ENCODE measurements at regions not wholly inside any gene's neighbourhood (a gene's known extent, or its start where the extent isn't known, plus 50 kb on each side); places are given as distances from the start of the nearest gene placed in this dataset.
A peak's percentile ranks its signal among the peaks of the same experiment; 100 is the strongest.

DNA sequence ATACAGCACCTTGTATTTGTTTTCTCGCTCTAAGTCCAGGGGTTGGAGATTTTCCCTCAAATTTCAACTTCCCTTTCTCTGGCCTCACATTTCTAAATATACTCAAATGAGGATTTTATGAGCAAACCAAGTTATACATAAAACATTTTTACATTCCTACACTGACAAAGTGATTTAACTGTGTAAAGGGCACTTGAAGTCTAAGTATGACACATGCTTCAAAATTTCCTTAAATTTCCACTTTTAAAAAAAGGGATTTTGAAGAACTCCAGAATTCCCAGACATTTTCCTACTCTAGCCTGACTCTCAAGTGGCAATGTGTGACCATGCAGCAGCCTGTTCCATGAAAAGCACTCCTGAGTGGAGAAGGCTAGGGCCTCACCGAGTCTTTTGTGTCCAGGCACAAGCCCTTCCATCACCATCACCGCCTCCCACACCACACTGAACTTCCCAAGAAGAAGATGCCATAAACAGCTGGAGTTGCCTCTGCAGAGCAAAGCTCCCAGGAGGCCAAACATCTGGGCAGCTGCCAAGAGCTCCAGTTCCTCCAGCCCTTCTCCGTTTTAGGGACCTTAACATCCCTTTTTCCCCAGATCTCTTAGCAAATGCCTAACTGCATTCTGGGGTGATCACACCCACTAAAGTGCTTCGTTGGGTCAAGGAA is 68.9 kb downstream of the NCR2 start:
- no peak for DNase-seq

DNA sequence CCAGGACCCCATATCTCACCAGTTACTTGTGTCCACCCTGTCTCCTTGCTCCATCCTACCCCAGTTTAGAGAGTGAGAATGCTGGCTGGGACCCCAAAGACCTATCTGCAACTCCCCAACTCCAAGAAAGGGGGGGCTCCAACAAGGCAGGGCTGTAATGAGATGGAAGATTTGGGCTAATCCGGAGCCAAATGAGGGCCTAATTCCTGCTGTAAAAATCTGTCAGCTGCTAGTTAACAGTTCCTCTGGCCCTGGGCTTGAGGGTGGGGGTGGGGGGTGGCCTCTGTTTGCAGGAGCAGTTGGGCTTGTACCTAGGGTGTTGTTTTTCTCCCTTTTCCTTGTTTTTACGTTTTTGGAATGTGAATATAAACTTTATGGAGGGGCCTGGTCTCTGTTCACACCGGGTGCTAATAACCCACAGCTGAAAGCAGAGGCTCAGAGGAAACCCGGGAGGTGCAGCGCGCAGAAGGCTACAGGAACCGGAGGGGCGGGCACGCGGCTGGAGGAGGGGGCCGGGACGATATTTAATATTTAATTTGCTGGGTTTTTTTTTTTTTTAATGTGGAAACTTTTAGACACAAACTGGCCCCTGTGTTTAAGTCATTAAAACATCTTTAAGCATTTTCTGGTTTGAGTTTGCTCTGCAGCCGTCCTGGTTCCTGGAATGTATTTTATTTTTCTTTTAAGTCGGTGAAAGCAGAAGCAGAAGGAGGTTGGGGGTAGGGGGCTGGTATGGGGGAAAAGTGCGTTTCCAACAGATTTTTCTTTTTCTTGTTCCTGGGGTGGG is 70.7 kb downstream of the NCR2 start:
- no peak for DNase-seq

DNA sequence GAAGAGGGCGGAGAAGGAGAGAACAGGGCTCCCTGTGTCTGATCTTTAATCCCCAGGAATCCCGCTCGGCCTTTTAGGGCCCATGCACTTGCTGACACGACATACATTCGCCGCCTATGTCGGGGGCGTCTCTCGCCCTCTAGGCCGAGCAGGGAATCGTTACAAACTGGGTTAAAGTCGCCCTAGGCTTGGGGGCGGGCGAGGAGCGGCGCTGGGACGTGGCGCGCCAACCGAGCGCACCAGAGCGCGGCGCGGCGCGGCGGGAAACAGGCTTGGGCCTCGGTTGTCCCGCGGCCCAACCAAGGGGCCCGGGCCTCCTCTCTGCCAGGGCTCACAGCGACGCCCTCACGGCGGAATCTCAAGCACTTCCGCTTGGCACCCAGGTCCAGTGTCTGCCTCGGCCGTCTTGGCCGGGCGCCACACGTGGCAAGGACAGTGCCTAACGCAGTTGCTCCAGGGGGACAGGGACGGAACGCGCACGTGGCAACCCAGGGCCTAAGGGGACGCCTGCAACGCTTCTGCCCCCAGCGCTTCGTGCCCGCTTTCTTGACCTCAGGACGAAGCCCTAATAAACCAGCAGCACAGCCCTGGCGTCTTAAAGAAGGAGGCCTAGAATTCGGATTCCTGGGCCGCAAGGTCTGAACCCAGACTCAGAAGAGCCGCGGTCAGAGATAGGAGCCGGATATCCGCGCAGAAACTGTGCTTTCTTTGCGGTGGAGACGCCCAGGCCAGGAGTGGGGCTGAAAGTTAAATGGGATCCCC is 71.5 kb downstream of the NCR2 start:
- DNase-seq = no peak

DNA sequence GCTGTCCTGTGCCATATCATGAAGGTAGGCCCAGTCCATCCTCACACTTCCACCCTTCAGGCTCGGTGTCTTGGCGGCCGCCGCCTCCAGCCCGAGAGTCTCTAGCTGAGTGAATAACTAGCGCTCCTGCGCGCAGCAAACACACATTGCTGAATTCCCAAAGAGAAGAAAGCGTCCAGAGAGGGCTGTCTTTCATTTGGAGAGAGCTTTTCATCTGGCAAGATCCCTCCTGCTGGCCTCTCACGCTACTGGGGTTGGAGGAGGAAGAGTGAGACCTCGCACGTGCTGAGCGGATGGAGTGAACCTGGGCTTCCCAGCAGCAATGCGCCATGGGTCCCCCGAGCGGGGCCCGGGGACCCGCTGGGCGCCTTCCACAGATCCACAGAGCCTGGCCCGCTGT is 73.2 kb downstream of the NCR2 start:
- DNase-seq = no peak

DNA sequence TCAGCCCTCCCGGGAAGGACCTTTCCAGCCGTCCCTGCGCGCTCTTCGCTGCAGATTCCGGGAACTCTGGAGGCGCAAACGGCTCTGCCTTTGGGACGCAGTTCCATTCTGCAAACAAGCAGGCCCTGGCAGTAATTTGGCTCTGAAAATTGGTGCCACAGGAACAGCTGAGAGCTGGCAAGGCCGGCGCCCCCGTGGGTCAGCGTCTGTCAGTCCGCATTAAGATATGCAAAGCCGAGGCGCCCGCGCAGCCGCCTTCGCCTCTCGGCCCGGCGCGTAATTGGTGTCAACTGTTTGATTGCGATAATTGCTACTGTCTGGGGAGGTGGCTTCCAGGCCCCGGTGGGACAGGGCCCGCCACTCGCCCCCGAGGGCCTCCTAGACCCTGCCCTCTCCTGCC is 73.6 kb downstream of the NCR2 start:
- DNase-seq = no peak

DNA sequence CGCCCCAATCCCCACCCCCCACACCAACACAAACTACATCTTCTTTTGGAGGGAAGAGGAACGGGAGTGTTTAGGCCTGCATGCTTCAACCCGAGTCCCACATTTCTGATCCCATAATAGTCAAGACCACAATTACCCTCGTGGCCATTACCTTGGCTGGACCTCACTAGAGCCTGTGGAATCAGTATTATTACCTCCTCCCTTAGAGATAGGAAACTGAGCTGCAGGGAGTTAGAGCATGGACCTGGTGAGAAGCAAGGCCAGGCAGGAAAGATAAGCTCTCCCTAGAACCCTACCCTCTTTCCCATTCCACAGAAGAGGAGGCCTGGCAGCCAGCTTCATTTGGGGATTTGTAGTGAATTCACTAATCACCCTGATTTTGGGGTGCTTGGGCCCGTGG is 74.1 kb downstream of the NCR2 start:
- DNase-seq = no peak

DNA sequence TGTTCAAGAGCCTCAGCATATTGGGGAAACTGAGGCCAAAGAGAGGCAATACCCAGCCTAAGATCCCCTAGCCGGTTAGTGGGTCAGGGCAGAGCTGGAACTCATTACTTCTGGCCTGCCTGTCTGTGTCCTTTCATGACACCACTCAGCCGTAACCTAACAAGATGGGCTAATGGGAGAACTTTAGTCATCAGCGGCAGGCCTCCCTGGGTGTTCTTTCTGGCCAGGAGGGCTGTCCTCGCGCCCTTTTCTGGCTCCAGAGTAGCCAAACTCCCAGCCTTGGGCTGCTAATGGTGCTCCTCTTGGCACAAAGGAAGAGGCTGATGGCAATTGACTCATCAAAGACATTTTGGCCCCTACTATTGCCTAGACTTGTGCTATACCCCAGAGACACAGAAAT is 76.6 kb downstream of the NCR2 start:
- no peak for DNase-seq

DNA sequence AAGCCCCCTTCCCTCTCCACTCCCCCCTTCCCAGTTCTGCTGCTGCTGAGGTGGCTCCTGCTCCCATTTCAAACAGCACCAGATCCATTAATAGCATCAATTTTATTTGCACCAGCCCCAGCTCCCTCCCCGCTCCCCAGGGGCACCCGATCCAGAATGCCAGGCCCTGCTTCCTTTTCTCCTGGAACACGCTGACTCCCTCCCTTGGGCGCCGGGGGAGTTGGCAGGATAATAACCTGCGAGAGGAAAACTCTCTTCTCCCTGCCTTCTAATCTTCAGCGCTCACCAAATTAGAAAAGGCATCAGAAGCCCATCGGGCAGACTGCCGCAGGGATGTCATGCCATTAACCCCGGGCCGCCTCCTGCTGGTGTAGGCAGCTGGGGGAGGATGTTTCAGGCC is 77.8 kb downstream of the NCR2 start:
- DNase-seq = no peak

DNA sequence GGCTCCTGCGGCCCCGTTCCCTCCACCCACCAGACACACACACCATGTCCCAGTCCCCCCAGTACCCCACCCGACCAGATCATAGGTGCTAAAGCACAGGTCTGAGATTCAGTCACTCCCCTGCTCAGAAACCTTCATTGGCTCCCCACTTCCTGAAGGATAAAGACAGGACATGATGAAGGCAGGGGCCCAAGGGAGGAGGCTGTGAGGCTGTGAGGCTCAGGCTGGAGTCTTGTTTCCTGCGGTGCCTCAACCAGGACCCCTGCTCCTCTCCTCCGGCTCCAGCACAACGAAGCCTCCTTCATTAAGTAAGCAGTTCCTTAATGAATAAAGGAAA is 81.1 kb downstream of the NCR2 start:
- DNase-seq = no peak

DNA sequence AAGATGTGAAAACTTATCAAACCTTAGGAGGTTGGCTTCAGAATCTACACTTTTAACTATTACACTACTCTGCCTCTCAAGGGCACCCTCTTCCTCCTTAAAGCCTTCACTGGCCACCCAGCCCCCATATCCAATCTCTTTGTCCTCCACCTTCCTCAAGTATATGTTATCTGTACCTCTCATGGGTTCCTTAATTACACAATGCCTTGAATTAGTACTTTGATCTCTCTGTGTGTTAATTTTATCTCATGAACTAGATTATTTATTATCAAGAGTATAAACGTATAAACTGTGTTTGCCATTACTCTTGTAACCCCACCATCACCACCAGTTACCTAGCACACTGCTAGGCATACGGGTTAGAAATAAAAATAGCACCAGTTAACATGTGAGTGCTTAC is 83.3 kb downstream of the NCR2 start:
- no peak for DNase-seq

DNA sequence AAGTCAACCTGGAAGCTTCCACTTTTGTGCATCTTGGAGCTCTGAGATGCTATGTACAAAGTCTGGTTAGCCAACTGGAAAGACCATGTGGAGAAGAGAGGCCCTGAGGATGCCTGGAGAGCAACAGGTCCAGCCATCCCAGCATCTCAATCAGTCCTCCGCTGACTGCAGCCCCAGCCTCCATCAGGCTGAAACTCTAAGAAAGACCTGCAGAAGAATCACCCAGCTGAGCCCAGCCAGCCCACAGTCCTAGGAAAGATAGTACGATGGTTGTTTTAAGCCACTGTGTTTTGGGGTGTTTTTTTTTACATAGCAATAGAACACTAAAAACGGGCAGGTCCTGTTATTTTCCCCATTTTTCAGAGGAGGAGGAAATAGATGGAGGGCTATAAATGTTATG is 84.0 kb downstream of the NCR2 start:
- DNase-seq = no peak

DNA sequence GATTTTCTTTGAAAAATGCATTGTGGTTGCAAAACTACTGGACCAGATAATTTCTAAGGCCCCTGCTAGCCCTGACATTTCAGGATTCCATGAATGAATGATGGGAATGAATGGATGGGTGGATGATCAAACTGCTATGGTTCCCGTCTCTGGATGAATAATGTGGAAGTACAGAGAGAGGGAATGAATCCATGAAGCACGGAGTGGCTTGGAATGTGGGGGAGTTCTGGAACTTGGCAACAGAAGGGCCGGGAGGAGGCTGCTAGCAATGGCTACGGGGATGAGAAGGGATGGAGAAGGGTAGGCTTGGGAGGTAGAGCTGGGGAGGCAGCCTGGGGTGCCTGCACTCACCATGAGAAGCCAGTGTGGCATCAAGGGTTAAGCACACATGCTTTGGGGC is 84.8 kb downstream of the NCR2 start:
- no peak for DNase-seq

DNA sequence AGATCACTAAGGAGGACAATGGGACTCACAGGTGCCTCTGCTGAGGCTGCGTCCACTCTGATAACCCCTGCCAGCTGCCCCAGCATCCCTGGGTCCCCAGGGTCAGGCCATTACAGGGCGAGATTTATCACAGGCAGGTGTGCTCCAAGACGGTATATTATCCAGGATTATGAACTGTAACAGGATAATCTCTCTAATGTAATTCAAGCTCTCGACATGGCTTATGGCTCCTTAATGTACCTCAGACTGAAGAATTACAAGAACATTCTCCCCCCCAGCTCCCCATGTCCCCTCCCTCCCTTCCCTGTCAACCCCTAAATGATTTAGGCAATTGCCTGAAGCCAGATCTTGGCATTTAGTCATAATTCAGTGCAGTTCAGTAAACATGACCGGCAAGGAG is 86.8 kb downstream of the NCR2 start:
- DNase-seq = no peak

DNA sequence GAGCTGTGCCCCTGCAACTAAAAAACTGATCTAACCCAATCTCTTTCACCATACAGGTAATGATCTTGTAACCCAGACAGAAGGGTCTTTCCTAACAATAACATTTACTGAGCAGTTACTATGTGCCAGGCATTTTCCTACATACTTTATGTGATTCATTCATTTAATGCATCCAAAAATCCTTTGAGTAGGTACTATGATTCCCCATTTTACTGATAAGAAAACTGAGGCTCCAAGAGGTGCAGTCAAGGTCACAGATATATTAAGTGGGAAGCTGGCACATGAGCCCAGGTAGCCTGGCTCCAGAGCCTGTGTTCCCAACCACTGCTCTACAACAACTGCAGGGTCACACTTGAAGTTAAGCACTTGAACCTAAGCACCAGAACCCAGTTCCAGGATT is 87.6 kb downstream of the NCR2 start:
- no peak for DNase-seq

DNA sequence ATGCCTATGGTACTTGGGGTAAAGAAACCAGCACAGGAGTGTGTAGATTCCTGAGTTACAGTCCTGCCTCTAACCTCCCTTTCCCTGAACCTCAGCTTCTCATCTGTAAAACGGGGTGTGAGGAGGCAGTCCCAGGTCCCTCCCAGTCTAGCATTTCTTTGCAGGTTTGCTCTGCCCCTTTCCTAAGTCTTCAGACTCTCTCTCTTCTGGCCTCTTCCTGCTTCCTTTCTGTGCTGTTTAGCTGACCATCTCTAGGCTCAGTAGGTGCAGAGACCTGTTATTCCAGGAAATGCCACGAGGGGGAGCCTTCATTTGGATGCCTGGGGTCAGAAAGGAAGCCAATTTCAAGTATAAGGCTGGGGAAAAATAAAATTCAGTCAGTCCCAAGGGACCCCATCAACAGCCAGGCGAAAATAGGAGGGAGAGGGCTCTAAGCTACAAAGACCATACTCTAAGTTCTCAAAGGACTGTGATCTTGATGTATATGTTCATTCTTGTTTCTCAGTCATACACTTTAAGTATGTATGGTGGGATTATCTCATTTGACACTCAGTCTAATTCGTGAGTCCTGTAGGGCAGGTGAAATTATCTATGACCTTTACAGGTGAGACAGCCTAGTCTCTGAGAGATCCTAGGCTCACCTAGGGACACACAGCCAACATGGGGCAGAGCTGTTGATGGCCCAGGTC is 89.1 kb downstream of the NCR2 start:
- peak; percentile 69 for DNase-seq

DNA sequence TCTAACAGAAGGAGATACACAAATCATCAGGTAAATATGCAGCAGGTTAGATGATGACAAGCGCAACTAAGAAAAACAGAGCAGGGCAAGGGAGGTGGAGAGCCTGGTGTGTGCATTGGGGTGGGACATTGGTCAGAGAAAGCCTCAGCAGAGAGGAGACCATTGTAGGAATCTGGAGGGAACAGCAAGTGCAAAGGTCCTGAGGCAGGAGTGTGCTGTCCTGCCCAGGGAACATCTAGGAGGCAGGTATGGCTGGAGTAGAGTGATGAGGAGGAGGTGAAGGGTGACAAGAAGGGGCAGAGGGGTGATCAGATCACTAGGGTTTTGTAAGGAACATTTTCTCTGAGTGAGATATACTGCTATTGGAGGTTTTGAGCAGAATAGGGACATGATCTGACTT is 90.1 kb downstream of the NCR2 start:
- DNase-seq = no peak

DNA sequence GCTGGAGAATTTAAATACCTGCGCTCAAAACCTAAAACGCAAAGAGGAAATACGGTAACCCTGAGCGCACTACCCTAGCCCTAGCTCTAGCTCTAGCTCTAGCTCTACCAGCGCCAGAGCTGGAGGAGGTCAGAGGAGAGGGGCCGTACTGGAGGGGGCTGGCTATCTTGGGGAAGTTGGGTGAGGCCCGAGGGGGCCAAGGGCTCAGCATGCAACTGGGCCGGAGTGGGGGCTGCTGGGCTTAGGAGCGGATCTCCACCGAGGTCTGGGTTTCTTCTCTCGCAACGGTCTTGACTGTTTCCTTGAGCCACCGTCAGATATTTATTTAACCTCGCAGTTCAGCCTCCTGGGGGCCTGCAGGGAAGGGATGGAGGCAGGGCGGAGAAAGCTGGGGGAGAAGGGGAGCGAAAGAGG is 91.0 kb downstream of the NCR2 start:
- DNase-seq = no peak

DNA sequence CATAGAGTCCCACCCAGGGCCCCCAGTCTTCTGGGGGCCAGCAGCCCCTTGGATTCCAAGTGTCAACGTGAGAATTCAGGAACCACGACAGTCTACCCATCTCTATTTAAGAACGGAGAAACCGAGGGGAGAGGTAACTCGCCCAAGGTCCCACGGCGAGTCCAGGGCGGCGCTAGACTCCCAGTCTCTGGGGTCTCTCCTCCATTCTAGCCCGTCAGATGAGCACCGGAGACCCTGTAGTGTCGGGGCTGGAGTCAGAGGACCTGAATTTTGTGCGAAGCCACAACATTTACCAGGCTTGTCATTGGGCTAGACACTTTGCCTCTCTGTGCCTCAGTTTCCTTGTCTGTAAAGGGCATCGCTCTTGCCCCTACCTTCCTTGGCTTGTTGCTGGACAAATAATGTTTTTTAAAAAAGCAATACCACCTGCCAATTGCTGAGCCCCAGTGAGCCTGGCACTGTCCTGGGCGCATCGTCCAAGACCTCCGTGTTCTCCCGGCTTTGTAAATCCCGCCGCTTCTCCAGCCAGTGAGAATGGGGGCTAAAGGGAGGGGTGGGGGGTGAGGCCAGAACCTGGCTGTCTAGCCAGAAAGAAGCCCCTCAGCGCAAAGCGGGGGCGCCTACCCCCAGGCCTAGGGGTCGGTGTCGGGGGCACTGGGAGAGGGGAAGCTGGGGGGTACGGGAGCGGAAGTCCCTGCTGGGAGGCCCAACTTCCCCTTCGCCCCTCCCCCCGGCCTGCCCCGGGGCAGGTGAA is 91.7 kb downstream of the NCR2 start:
- no peak for DNase-seq

DNA sequence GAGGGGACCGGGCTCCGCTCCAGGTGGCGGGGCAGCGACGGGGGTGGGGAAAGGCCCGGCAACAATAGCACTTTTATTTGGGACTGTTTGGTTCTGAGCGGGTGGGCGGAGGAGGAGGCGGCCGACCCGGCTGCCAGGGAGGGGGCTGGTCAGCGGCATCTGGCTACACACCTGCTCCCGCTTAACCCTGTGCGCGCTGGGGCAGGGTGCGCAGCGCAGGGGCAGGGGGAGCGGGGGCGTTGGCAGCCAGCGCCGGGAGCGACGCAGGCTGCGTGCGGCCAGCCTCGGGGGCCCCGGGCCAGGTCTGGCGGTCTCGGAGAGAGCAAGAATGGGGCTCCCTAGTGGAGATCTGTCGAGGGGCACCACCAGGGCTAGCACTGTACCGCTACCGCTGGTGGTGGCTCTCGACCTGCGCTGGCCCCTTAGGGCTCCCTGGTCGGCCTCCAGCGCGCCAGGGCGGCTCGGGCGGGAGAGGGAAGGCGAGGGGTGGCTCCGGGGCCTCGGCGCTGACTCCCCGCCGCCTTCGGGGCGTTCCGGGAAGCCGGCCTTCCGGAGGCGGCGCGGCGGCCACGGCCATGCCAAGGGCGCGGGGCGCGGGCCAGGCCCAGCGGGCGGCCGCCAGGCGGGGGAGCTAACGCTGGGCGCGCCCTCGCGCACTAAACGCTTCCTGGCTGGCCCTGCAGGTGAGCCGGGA is 92.4 kb downstream of the NCR2 start:
- DNase-seq = no peak

DNA sequence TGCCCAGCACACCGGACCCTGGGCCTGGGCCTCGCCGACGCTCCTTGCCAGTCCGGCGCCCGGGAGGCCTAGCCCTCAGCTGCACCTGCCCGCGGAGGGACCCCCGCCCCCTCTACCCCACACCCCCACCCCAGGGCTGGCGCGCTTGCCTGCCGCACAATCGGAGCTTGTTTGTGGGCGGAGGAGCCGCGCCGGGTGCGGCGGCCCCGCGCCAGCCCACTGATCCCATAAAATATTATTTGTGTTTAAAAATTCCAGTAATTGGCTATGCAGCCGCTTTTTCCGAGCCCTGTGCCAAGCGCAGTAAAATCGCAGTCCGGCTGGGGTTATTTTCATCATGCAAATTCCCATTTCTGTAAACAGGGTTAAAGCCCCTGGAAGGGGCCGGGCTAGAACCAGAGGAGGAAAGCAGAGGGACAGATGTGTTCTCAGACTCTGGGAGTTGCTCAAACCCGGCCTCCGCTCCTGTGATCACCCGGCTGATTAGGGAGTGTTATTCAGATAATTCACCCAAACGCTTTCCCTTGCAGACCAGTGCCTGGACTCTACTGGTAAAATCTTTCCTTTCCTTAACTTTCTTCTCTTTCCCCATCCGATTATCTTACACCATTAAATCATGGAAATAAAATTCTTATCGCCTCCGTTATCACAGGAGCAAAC is 93.1 kb downstream of the NCR2 start:
- no peak for DNase-seq

DNA sequence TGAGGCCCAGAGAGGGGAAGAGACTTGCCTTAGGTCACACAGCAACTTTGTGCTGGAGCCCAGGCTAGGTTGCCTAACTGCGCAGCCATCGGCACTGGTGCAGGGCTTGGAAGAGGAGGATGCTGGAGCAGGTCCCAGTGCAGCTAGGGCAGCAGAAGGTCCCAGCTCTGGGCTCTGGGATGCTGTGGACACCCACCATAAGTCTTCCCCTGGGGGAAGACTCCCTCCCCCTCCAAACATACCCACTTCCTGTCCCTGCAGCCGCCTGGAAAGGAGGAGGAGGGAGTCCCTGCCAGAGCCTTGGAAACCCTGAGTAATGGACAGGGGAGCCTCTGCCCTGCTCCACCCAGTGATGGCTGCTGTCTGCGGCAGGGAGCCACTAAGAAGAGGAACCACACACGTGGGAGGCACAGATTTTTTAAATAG is 93.6 kb downstream of the NCR2 start:
- peak; percentile 61 for DNase-seq
